IMR-90 (cell line): ENCODE measurements at regions not wholly inside any gene's neighbourhood (a gene's known extent, or its start where the extent isn't known, plus 50 kb on each side); places are given as distances from the start of the nearest gene placed in this dataset.

Source experiments
- ATAC-seq: fragments of 200-7000 bp; cut with Tn5 transposase; 2 replicates; pipeline ENCODE4 v1.9.1; 2020; ENCODE audit warnings: low read depth, mild to moderate bottlenecking, moderate library complexity
- BruUV-seq: library from RNA; stranded (reverse); fragments of 400-500 nt; replicated peaks from 2 replicates; lab custom pipeline; 2021; lab: Mats Ljungman, UMichigan
- CTCF ChIA-PET: fragments of 300-600 bp; formaldehyde crosslinking; extraction: SDS; loops from one replicate; lab custom pipeline; 2021; ENCODE audit warnings: antibody characterized with exemption; lab: Yijun Ruan, JAX
- POLR2A ChIA-PET: fragments of 300-600 bp; sonication (Branson Sonifier 250); formaldehyde crosslinking; loops from one replicate; lab custom pipeline; 2022; ENCODE audit warnings: antibody characterized with exemption; ENCODE audit not compliant: unreplicated experiment; lab: Charles Lee
- DNase-seq: peaks from one replicate; pipeline ENCODE4 v3.0.0; 2013
- H2AFZ ChIP-seq: replicated peaks from 2 replicates; pipeline ENCODE3; 2013; ENCODE audit warnings: low read length, mild to moderate bottlenecking; ENCODE audit not compliant: poor library complexity
- H2AK5ac ChIP-seq: 2 replicates; pipeline ENCODE4 v1.6.1; 2013; ENCODE audit warnings: low read depth, low read length, inconsistent platforms
- H2AK9ac ChIP-seq: replicated peaks from 2 replicates; pipeline ENCODE3; 2013; ENCODE audit warnings: mild to moderate bottlenecking, low read depth, low read length, moderate library complexity; ENCODE audit not compliant: poor library complexity
- H2BK120ac ChIP-seq: 2 replicates; pipeline ENCODE4 v1.6.1; 2013; ENCODE audit warnings: low read depth, low read length, inconsistent platforms
- H2BK15ac ChIP-seq: 3 replicates; pipeline ENCODE4 v1.6.1; 2013; ENCODE audit warnings: low read depth, low read length, inconsistent platforms
- H2BK20ac ChIP-seq: 2 replicates; pipeline ENCODE4 v1.6.1; 2013; ENCODE audit warnings: low read depth, mild to moderate bottlenecking, inconsistent platforms, low read length, moderate library complexity
- H2BK5ac ChIP-seq: 2 replicates; pipeline ENCODE4 v1.6.1; 2013; ENCODE audit warnings: mild to moderate bottlenecking, low read depth, low read length, inconsistent platforms; ENCODE audit not compliant: poor library complexity, severe bottlenecking
- H3K14ac ChIP-seq: replicated peaks from 2 replicates; pipeline ENCODE4 v1.6.1; 2013; ENCODE audit warnings: low read depth, low read length, inconsistent platforms
- H3K18ac ChIP-seq: 2 replicates; pipeline ENCODE4 v1.6.1; 2013; ENCODE audit warnings: low read depth, low read length, control low read depth
- H3K23ac ChIP-seq: 2 replicates; pipeline ENCODE4 v1.6.1; 2013; ENCODE audit warnings: low read depth, low read length, inconsistent platforms
- H3K27ac ChIP-seq: 2 replicates; pipeline ENCODE4 v1.5.1; 2013; ENCODE audit warnings: mild to moderate bottlenecking, control low read depth, low read length; ENCODE audit not compliant: insufficient read depth
- H3K27me3 ChIP-seq: 2 replicates; pipeline ENCODE4 v1.6.1; 2013; ENCODE audit warnings: low read length; ENCODE audit not compliant: control insufficient read depth, insufficient read depth
- H3K36me3 ChIP-seq: 2 replicates; pipeline ENCODE4 v1.6.1; 2013; ENCODE audit warnings: low read length, mixed read lengths; ENCODE audit not compliant: control insufficient read depth, insufficient read depth
- H3K4ac ChIP-seq: 2 replicates; pipeline ENCODE4 v1.6.1; 2013; ENCODE audit warnings: low read depth, low read length, inconsistent platforms
- H3K4me1 ChIP-seq: 2 replicates; pipeline ENCODE4 v1.6.1; 2013; ENCODE audit warnings: low read length, mixed read lengths; ENCODE audit not compliant: control insufficient read depth, insufficient read depth
- H3K4me2 ChIP-seq: 2 replicates; pipeline ENCODE4 v1.6.1; 2013; ENCODE audit warnings: low read depth, mild to moderate bottlenecking, control low read depth, low read length, moderate library complexity
- H3K4me3 ChIP-seq: 2 replicates; pipeline ENCODE4 v1.5.1; 2013; ENCODE audit warnings: low read depth, mild to moderate bottlenecking, control low read depth, low read length, moderate library complexity; ENCODE audit not compliant: insufficient read depth
- H3K56ac ChIP-seq: 2 replicates; pipeline ENCODE4 v1.6.1; 2013; ENCODE audit warnings: low read length, inconsistent platforms; ENCODE audit not compliant: insufficient read depth; ENCODE audit errors: extremely low read depth
- H3K79me1 ChIP-seq, 2 experiments: 2 replicates each; pipeline ENCODE4 v1.6.1; 2013; ENCODE audit warnings: low read length in 2 of 2, inconsistent platforms in 1 of 2, low read depth in 1 of 2
- H3K9ac ChIP-seq: 2 replicates; pipeline ENCODE4 v1.6.1; 2013; ENCODE audit warnings: low read depth, low read length, control low read depth
- H3K9me1 ChIP-seq: 2 replicates; pipeline ENCODE4 v1.6.1; 2013; ENCODE audit warnings: low read length, inconsistent platforms; ENCODE audit not compliant: insufficient read depth
- H3K9me3 ChIP-seq: 2 replicates; pipeline ENCODE4 v1.6.1; 2013; ENCODE audit warnings: low read length; ENCODE audit not compliant: control insufficient read depth, insufficient read depth
- H4K20me1 ChIP-seq: 2 replicates; pipeline ENCODE4 v1.6.1; 2013; ENCODE audit warnings: low read length, inconsistent platforms; ENCODE audit not compliant: insufficient read depth
- H4K5ac ChIP-seq: 2 replicates; pipeline ENCODE4 v1.6.1; 2013; ENCODE audit warnings: mild to moderate bottlenecking, low read depth, low read length, control low read depth
- H4K8ac ChIP-seq, 2 experiments: 2 replicates each; pipeline ENCODE4 v1.6.1; 2013; ENCODE audit warnings: low read depth in 2 of 2, low read length in 2 of 2, control low read depth in 1 of 2, inconsistent platforms in 1 of 2
- H4K91ac ChIP-seq: 2 replicates; pipeline ENCODE4 v1.6.1; 2013; ENCODE audit warnings: low read depth, low read length, inconsistent platforms; ENCODE audit not compliant: insufficient read depth
- BHLHE40 ChIP-seq: fragments of 150-350 bp; IDR thresholded peaks from 2 replicates; pipeline ENCODE4 v1.6.1; 2016; ENCODE audit warnings: mild to moderate bottlenecking, low read depth, low read length
- CHD1 ChIP-seq: IDR thresholded peaks from 2 replicates; pipeline ENCODE4 v1.6.1; 2012; ENCODE audit warnings: low read depth, low read length, improper control_type of control experiment
- ELK1 ChIP-seq: fragments of 150-350 bp; IDR thresholded peaks from 2 replicates; pipeline ENCODE4 v1.6.1; 2016; ENCODE audit warnings: low read depth, mild to moderate bottlenecking, low read length, moderate library complexity, borderline replicate concordance
- MAZ ChIP-seq: IDR thresholded peaks from 2 replicates; pipeline ENCODE4 v1.6.1; 2012; ENCODE audit warnings: low read depth, mild to moderate bottlenecking, low read length, improper control_type of control experiment, moderate library complexity, borderline replicate concordance
- WGBS, 2 experiments: methylation state at CpG; one replicate each; pipeline versions ENCODE4 v1.1.5 to v1.1.7; 2013; ENCODE audit warnings: missing lambda C conversion rate in 2 of 2; ENCODE audit not compliant: insufficient read length in 1 of 2; ENCODE audit errors: extremely low coverage in 2 of 2; 5-methylcytosine and 5-hydroxymethylcytosine counted together
- dilution Hi-C: fragments of 300-500 bp; cut with HindIII; formaldehyde crosslinking; loops from one replicate; pipeline ENCODE4 v1.14.3; 2018; ENCODE audit warnings: low sequenced_read_pairs; ENCODE audit not compliant: unreplicated experiment
- in situ Hi-C: fragments of 300-500 bp; cut with MboI; formaldehyde crosslinking; loops from 3 replicates; pipeline ENCODE4 v1.14.3; 2019; ENCODE audit warnings: low sequenced_read_pairs, inconsistent platforms, mixed read lengths
- intact Hi-C: fragments of 100-400 bp; cut with micrococcal nuclease; formaldehyde crosslinking; loops from 2 replicates; pipeline ENCODE4 v1.10.0; 2022

- no TSS peak for BruUV-seq
- H3K18ac ChIP-seq, result no peak overlapping the region
- H3K27ac ChIP-seq, result peak overlapping the region; percentile 19; the same call in 1 of the 2 replicates
- H3K4ac ChIP-seq, result no peak overlapping the region
- H2BK120ac ChIP-seq, result no peak overlapping the region
- peak overlapping the region; percentile 15 for H2AFZ ChIP-seq
- H3K23ac ChIP-seq, result no peak overlapping the region
- no peak overlapping the region for H3K9ac ChIP-seq
- H4K91ac ChIP-seq, result peak overlapping the region; percentile 32; the same call in 1 of the 2 replicates
- no peak overlapping the region for H3K56ac ChIP-seq
- in situ Hi-C loops, result no loop called here
- H3K27me3 ChIP-seq, result no peaks in the 10 kb centered on the region
- H3K14ac ChIP-seq, result no peak overlapping the region
- H3K36me3 ChIP-seq, result no peaks in the 10 kb centered on the region
- DNase-seq, result peak; percentile 71
- TF ChIP-seq ELK1 (no peak), CHD1 (no peak), BHLHE40 (0 out of 2 replicates have a peak, but pooled peaks have one; percentile 2), MAZ (no peak)
- H4K5ac ChIP-seq, result no peak overlapping the region; the same call in 1 of the 2 replicates
- H3K4me3 ChIP-seq, result no peak overlapping the region; the same call in 1 of the 2 replicates
- H4K20me1 ChIP-seq, result no peaks in the 10 kb centered on the region
- ChIA-PET POLR2A (no interaction called here), CTCF (no interaction called here)
- no peaks in the 10 kb centered on the region for H3K9me1 ChIP-seq
- peak; percentile 63 for ATAC-seq
- dilution Hi-C loops, result no loop called here
- H2AK5ac ChIP-seq, result no peak overlapping the region
- peak overlapping the region; percentile 89 for H3K4me2 ChIP-seq
- intact Hi-C loops, result no loop called here
- no peaks in the 10 kb centered on the region for H3K9me3 ChIP-seq
- H3K79me1 ChIP-seq, result no peaks in the 10 kb centered on the region
- H2BK15ac ChIP-seq, result no peak overlapping the region
- H2AK9ac ChIP-seq, result no peak overlapping the region
- no peak overlapping the region for H2BK20ac ChIP-seq
- peak overlapping the region; percentile 6 to 26; a peak in 1 of 4 replicates for H4K8ac ChIP-seq
- peaks cover 4% of the 10 kb centered on the region for H3K4me1 ChIP-seq
- no CpG with 5 or more reads among the region's 5 CpGs for WGBS, 2 experiments
- no peak overlapping the region for H2BK5ac ChIP-seq
These were observed 98.3 kb downstream of the LYPLAL1 start for GRCh38 chr1:219271818-219272535.
